Head of caudate nucleus (tissue), 42 donors: ENCODE measurements at regions not wholly inside any gene's neighbourhood (a gene's known extent, or its start where the extent isn't known, plus 50 kb on each side); places are given as distances from the start of the nearest gene placed in this dataset.
A peak's percentile ranks its signal among the peaks of the same experiment; 100 is the strongest.

ENCODE experiments used
- DNase-seq, 42 donors: peaks; one replicate each; pipeline versions ENCODE4 v3.0.0 to v3.0.0-alpha.2; 2020 to 2021; ENCODE audit warnings: mixed read lengths in 7 of 42
- intact Hi-C: fragments of 100-400 bp; cut with DNase I; formaldehyde crosslinking; loops from one replicate; pipeline ENCODE4 v1.15.0; 2022

DNA sequence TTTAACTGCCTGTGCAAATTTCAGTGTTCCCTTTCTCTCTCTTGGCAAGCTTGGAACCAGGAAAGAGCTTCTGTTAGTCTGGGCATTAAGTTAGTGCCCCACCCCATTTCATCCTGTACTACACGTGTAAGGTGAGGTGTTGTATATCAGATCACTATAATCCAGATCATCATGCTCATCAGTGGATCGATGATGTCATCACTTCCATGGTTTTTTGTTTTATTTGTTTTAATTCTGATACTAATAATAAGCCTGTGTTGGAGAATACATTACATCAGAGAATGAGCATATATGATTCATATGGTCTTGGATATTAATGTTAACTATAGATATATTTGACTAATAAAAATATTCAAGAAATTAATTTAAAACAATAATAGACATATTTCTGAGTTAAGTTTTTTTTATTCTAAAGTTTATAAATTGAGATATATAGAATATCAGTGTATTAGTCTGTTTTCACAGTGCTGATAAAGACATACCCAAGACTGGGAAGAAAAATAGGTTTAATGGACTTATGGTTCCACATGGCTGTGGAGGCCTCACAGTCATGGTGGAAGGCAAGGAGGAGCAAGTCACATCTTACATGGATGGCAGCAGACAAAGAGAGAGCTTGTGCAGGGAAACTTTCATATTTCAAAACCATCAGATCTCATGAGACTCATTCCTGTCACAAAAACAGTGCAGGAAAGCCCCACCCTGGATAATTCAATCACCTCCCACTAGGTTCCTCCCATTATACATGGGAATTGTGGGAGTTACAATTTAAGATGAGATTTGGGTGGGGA, 588.3 kb upstream of the B3GALT2 start:
- intact Hi-C loops, result no loop called here
- no peak for DNase-seq

DNA sequence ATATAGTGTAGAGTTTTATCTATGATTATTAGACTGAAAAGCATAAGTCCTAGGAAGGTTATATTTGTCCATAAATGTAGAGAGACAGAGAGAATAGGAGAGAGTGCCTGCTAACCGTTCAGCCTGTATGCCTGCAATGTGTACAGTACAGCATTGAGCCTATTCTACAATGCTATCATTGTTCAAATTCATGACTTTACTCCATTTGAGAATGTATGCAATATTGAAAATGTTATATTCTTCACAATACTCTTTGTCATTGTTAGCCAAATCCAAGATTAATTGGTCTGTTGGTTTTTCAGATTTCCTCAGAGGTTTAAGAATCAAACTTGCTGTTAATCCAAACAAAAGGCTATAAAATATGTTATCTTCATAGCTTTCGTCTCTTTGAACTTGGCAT, 585.2 kb upstream of the B3GALT2 start:
- no peak for DNase-seq
- intact Hi-C loops, result no loop called here

- intact Hi-C loops, result no loop called here
- no peak for DNase-seq
Measured at GRCh38 chr1:193769651-193770050, 583.2 kb upstream of the B3GALT2 start.

DNA sequence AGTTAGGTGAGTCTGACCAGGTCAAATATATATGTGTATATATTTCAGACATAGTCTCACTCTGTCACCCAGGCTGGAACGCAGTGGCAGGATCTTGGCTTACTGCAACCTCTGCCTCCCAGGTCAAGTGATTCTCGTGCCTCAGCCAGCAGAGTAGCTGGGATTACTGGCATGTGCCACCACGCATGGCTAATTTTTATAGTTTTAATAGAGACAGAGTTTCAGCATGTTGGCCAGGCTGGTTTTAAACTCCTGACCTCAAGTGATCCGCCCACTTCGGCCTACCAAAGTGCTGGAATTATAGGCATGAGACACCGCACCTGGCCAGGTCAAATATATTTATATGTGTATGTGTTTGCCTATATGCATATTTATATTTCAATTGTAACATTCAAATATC, 581.5 kb upstream of the B3GALT2 start:
- DNase-seq, result no peak
- intact Hi-C loops, result no loop called here

DNA sequence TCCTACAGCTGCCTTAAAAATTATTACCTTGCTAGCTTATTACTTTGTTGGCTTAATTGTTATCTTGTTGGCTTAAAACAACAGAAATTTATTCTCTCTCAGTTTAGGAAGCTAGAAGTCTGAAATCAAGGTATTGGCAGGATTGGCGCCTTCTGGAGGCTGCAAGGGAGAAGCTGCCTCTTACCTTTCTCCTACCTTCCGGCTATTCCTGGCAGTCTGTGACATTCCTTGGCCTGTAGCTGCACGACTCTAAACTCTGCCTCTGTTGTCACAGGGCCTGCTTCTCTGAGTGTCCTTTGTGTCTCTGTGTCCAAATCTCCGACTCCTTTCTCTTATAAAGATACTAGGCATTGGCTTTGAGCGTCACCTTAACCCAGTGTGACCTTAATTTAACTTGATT, 579.9 kb upstream of the B3GALT2 start:
- intact Hi-C loops, result no loop called here
- no peak for DNase-seq

- intact Hi-C loops, result no loop called here
- no peak for DNase-seq
Measured at GRCh38 chr1:193763266-193763665, 576.9 kb upstream of the B3GALT2 start.

DNA sequence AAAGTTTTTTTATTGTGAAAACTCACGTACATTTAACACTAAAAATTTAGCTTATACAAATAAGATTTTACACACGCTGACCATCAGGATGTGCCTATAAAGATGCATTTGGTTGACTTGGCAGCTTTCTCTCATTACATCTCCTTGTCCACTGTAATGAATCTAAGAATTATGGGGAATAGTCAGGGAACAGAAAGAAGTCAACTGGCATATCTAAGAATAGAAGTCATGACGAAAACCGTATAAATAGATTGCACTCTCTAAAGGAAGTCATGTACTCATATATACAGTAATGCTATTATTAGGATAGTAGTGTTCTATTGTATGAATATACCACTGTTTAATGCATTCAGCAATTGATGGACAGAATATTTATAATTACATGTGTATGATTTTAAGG, 575.8 kb upstream of the B3GALT2 start:
- DNase-seq, result no peak

DNA sequence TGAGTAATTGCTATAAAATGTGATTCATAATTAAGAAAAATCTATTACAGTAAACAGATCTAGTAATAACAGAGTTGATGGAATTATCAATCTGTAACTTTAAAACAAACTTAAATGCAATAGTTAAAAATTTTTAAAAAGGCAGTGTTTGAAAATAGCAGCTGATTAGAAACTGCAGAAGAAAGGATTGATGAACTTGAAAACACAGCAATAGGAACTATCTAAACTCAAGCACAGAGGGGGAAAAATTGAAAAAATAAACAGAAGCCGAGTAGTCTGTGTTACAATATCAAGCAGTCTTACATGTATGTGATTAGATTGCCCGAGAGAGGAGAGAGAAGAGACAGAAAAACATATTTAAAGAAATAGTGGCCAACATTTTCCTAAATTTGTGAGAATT, 569.0 kb upstream of the B3GALT2 start:
- DNase-seq, result no peak
- intact Hi-C loops, result no loop called here

More for the DNA sequence above, 575.8 kb upstream of the B3GALT2 start:
- intact Hi-C loops, result no loop called here

DNA sequence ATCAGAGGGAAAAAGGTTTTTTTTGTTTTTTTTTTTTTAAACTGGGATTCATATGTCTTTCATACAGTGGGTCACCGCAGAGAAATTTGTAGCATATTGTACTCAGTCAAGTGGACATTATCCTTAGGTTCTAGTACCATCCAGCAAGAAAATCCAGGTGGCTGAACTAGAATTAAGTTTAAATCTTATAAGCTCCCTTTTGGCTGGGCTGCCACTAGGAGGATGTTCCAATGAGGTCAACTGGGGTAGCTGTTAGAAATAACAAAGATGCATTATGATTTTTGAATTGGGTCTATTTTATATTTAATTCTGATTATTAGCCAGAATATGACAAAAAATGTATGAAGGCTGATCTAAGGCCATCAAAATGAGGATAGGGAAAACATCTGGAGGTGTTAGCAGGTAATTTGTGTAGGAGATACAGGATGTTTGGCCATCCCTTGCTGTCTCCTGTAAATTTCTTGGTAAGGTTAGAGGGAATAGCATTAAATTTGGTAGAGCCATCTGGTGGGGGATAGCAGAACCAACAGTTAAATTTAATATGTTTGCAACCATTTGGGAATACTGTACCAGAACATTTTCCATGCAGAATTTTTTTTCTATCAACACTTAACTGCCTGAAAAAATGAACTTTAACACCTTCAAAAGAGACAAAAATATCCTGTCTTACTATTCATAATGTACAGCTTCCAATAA, 568.5 kb upstream of the B3GALT2 start:
- intact Hi-C loops, result no loop called here
- no peak for DNase-seq

DNA sequence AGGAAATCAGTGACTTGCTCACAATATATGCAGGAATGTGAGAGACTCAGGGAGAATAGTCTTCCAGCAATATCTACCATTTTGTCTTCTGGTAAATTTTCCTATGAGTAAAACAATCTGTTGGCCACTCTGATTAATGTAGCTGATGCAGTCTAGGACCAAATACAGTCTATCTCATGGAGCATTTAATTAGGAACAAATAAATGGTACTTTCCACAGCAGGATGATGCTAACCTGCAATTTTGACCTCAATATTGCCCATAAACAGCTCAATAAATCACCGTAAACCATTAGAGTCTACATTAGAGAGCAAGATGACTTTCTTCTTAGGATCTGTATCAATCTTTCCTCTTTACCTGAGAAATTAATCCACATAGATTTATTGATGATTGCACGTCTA, 567.7 kb upstream of the B3GALT2 start:
- intact Hi-C loops, result no loop called here
- DNase-seq, result no peak

- DNase-seq, result no peak
- intact Hi-C loops, result no loop called here
Measured at GRCh38 chr1:193753038-193753756, 566.8 kb upstream of the B3GALT2 start.

DNA sequence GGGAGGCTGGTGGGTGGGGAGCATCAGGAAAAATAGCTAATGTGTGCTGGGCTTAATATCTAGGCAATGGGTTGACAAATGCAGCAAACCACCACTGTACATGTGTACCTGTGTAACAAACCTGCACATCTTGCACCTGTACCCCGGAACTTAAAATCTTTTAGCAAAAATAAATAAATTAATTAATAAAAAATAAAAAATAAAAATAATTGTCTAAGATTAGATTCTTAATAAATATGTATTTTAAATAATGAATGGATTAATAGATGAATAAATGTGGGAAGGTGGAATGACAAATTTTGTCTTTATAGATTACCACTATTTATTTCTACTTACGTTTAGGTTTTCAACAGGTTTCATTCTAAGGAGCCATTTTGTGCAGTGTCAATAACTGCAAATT, 563.5 kb upstream of the B3GALT2 start:
- intact Hi-C loops, result no loop called here
- DNase-seq, result no peak

DNA sequence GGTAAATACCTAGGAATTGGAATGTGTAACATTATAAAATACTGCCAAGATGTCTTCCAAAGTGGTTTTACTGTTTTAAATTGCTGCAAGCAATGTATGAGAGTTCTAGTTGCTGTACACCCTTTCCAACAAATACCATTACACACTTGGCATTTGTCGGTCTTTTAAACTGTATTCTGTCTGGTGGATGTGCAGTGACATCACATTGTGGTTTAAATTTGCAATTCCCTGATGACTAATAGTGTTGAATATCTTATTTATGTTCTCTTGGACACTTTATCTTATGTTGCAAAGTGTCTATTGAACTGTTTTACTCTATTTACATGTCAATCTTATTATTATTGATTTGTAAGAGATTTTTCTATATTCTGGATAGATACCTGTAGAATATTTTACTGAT, 561.2 kb upstream of the B3GALT2 start:
- no peak for DNase-seq
- intact Hi-C loops, result no loop called here

DNA sequence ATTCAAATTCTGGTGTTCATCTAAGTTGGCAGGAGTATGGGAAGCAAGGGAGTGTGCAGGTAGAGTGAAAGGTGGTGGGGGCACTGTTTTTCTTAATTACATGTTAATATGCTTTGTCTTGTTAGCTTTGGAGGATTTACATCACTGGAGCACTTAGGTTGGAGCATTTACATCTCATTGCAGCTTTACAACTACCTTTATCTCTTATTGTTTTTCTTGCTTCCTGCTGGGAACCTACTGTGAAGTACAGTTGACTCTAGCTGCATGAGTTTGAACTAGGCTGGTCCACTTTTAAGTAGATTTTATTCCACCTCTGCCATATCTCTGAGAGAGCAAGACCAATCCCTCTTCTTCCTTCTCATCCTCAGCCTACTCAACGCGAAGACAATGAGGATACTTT, 554.8 kb upstream of the B3GALT2 start:
- intact Hi-C loops, result no loop called here
- DNase-seq, result no peak

GRCh38 chr1:193740762-193741161, 554.3 kb upstream of the B3GALT2 start:
- intact Hi-C loops, result no loop called here
- no peak for DNase-seq

DNA sequence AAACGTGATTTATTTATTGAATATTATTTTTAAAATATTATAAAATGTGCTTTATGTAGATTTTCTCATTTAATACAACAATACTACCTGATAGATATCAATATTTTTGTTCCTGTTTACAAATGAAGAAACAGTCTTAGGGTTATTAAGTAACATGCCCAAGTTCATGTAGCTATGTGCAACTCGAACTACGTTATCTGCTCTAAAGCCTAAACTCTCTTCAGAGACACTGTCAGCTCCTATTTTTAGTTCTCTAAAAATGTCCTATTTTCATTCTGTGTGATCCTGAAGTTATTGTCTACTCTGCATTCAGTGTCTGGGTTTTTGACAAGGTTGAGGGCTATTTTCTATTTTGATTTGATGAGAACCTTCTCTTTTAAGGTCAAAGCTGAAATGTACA, 550.1 kb upstream of the B3GALT2 start:
- intact Hi-C loops, result no loop called here
- DNase-seq, result no peak

GRCh38 chr1:193733674-193734073, 547.3 kb upstream of the B3GALT2 start:
- intact Hi-C loops, result no loop called here
- no peak for DNase-seq

DNA sequence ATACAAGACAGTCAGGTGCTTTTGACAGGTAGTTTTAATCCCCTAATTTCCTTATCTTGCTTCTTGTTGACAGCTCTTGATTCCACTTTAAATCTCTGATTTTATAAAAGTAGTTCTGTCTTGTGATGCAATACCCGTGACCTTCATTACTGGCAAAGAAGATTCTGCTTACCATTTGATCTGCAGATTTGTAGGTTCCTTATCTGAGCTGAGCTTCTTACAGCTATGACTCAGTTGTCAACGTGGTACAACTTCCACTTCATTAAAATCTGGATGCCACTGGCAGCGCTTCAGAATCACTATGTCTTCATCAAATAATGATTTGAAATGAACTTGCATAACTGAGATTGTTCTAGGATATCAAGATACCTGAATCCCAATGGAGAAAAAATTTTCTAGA, 543.6 kb upstream of the B3GALT2 start:
- intact Hi-C loops, result no loop called here

GRCh38 chr1:193729429-193729828, 543.0 kb upstream of the B3GALT2 start:
- intact Hi-C loops, result no loop called here
- no peak for DNase-seq

More for the DNA sequence above, 543.6 kb upstream of the B3GALT2 start:
- peak in 24 of 42 donors; percentile 3 to 73 (median 36) for DNase-seq

- intact Hi-C loops, result no loop called here
- no peak for DNase-seq
Measured at GRCh38 chr1:193727850-193728249, 541.4 kb upstream of the B3GALT2 start.
